MM.1S (cell line): ENCODE measurements at regions not wholly inside any gene's neighbourhood (a gene's known extent, or its start where the extent isn't known, plus 50 kb on each side); places are given as distances from the start of the nearest gene placed in this dataset.

ENCODE experiments used
- DNase-seq: peaks from one replicate; pipeline ENCODE4 v3.0.0-alpha.2; 2015
- H2AFZ ChIP-seq: fragments of 300-600 bp; sonication (generic); 2 replicates; pipeline ENCODE4 v1.6.0; 2016; ENCODE audit warnings: antibody characterized with exemption, low read length
- H3F3A ChIP-seq: fragments of 300-600 bp; sonication (generic); 2 replicates; pipeline ENCODE4 v1.6.1; 2016; ENCODE audit warnings: mild to moderate bottlenecking, antibody characterized with exemption, low read length, moderate library complexity, mixed read lengths; ENCODE audit not compliant: insufficient read depth
- H3K27ac ChIP-seq: fragments of 300-600 bp; sonication (generic); 2 replicates; pipeline ENCODE4 v1.5.1; 2016; ENCODE audit warnings: mild to moderate bottlenecking, low read length
- H3K27me3 ChIP-seq: fragments of 300-600 bp; sonication (generic); replicated peaks from 2 replicates; pipeline ENCODE4 v1.6.0; 2016; ENCODE audit warnings: low read length; ENCODE audit not compliant: insufficient read depth
- H3K36me3 ChIP-seq: fragments of 300-600 bp; sonication (generic); replicated peaks from 2 replicates; pipeline ENCODE4 v1.6.1; 2016; ENCODE audit warnings: mild to moderate bottlenecking, low read length, mixed read lengths; ENCODE audit not compliant: insufficient read depth
- H3K4me1 ChIP-seq: fragments of 300-600 bp; sonication (generic); 2 replicates; pipeline ENCODE4 v1.6.1; 2016; ENCODE audit warnings: low read length, mixed read lengths
- H3K4me2 ChIP-seq: fragments of 300-600 bp; sonication (generic); 2 replicates; pipeline ENCODE4 v1.6.0; 2016; ENCODE audit warnings: low read depth, low read length
- H3K4me3 ChIP-seq: fragments of 300-600 bp; sonication (generic); 2 replicates; pipeline ENCODE4 v1.5.1; 2016; ENCODE audit warnings: low read length, mixed read lengths
- H3K79me2 ChIP-seq: fragments of 300-600 bp; sonication (generic); 2 replicates; pipeline ENCODE4 v1.6.1; 2016; ENCODE audit warnings: mixed run types, low read length, mixed read lengths
- H3K9ac ChIP-seq: fragments of 300-600 bp; sonication (generic); 2 replicates; pipeline ENCODE4 v1.6.1; 2016; ENCODE audit warnings: low read length, mixed read lengths
- H3K9me2 ChIP-seq: fragments of 300-600 bp; sonication (generic); replicated peaks from 2 replicates; pipeline ENCODE4 v1.6.1; 2016; ENCODE audit warnings: mild to moderate bottlenecking, low read length, mixed read lengths; ENCODE audit not compliant: insufficient read depth
- H3K9me3 ChIP-seq: fragments of 300-600 bp; sonication (generic); replicated peaks from 2 replicates; pipeline ENCODE4 v1.6.1; 2016; ENCODE audit warnings: mild to moderate bottlenecking, low read length, mixed read lengths; ENCODE audit not compliant: insufficient read depth
- H4K20me1 ChIP-seq: fragments of 300-600 bp; sonication (generic); 2 replicates; pipeline ENCODE4 v1.6.1; 2016; ENCODE audit warnings: mild to moderate bottlenecking, low read length, moderate library complexity, mixed read lengths; ENCODE audit not compliant: insufficient read depth
- CTCF ChIP-seq: fragments of 300-600 bp; sonication (generic); IDR thresholded peaks from 2 replicates; pipeline ENCODE4 v1.5.1; 2016; ENCODE audit warnings: antibody characterized with exemption, low read length, mixed read lengths
- EZH2 ChIP-seq: fragments of 300-600 bp; sonication (generic); optimal IDR thresholded peaks from 2 replicates; pipeline ENCODE3; 2017; ENCODE audit warnings: low read depth, mild to moderate bottlenecking, antibody characterized with exemption, low read length, mixed read lengths
- EZH2phosphoT487 ChIP-seq: fragments of 300-600 bp; sonication (generic); IDR thresholded peaks from 2 replicates; pipeline ENCODE4 v1.6.1; 2018; ENCODE audit warnings: antibody characterized with exemption, low read length

GRCh38 chr9:99299211-99300102 lies 77.4 kb downstream of the SEC61B start:
- Histone ChIP-seq H2AFZ (no peak overlapping the region), H3K9me2 (no peaks in the 10 kb centered on the region), H3K9ac (no peak overlapping the region), H3K9me3 (no peaks in the 10 kb centered on the region), H3K4me3 (no peak overlapping the region), H3K4me1 (no peaks in the 10 kb centered on the region), H3K36me3 (no peaks in the 10 kb centered on the region), H3F3A (no peaks in the 10 kb centered on the region), H3K27me3 (no peaks in the 10 kb centered on the region), H4K20me1 (no peaks in the 10 kb centered on the region), H3K4me2 (no peak overlapping the region), H3K79me2 (no peaks in the 10 kb centered on the region), H3K27ac (no peak overlapping the region)
- no peak for TF ChIP-seq EZH2
- TF ChIP-seq EZH2phosphoT487, result no peak
- no peak for TF ChIP-seq CTCF
- DNase-seq, result no peak

DNA sequence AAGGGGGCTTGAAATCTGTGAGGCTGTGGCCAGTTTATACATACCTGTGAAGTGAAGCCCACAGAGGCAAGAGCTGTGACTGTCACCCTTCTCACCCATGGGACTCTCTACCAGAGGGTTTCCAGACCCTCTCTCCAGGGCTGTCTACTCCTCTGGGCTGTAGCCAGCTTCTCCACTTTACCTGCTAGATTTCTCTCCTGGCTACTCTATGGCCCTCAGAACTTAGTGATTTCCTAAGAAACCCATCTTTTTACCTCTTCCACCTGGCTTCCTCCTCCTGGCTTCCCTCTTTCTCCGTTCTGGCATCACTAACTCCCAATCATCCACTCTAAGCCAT lies 78.0 kb downstream of the SEC61B start:
- H3K9me2 ChIP-seq, result no peaks in the 10 kb centered on the region
- no peak overlapping the region for H3K9ac ChIP-seq
- DNase-seq, result no peak
- H3K4me3 ChIP-seq, result no peak overlapping the region
- no peaks in the 10 kb centered on the region for H3F3A ChIP-seq
- H3K4me1 ChIP-seq, result no peaks in the 10 kb centered on the region
- H3K36me3 ChIP-seq, result no peaks in the 10 kb centered on the region
- H2AFZ ChIP-seq, result no peak overlapping the region
- no peak overlapping the region for H3K27ac ChIP-seq
- H3K27me3 ChIP-seq, result no peaks in the 10 kb centered on the region
- H3K9me3 ChIP-seq, result no peaks in the 10 kb centered on the region
- TF ChIP-seq EZH2phosphoT487 (no peak), EZH2 (no peak), CTCF (no peak)
- no peaks in the 10 kb centered on the region for H3K79me2 ChIP-seq
- no peak overlapping the region for H3K4me2 ChIP-seq
- no peaks in the 10 kb centered on the region for H4K20me1 ChIP-seq

DNA sequence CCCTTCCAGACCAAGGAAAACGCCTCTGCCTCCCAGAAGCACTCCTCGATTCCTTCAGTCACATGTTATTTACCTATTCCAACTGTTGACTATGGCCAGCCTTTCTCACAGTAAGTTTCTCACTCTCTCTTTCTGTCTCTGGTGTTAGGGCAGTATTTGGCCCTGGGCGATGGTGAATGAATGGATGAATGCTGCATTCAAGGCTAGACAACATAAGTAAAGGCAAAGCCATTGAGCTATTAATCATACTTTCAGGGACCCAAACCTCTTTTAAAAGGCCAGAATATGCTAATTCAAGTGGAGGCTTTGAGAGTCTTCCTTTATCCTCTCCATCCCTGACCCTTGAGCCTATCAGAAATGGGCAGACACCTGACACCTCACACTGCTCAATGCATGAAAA lies 78.5 kb downstream of the SEC61B start:
- no peak overlapping the region for H3K4me2 ChIP-seq
- H3K27ac ChIP-seq, result no peak overlapping the region
- H3F3A ChIP-seq, result no peaks in the 10 kb centered on the region
- no peak for DNase-seq
- H3K9ac ChIP-seq, result no peak overlapping the region
- no peaks in the 10 kb centered on the region for H3K4me1 ChIP-seq
- no peaks in the 10 kb centered on the region for H3K79me2 ChIP-seq
- H4K20me1 ChIP-seq, result no peaks in the 10 kb centered on the region
- no peaks in the 10 kb centered on the region for H3K27me3 ChIP-seq
- no peak overlapping the region for H2AFZ ChIP-seq
- no peaks in the 10 kb centered on the region for H3K36me3 ChIP-seq
- TF ChIP-seq CTCF (no peak), EZH2 (no peak)
- no peaks in the 10 kb centered on the region for H3K9me2 ChIP-seq
- H3K9me3 ChIP-seq, result no peaks in the 10 kb centered on the region
- H3K4me3 ChIP-seq, result no peak overlapping the region
